Epidermal melanocyte (primary cell): ENCODE measurements at regions not wholly inside any gene's neighbourhood (a gene's known extent, or its start where the extent isn't known, plus 50 kb on each side); places are given as distances from the start of the nearest gene placed in this dataset.
A peak's percentile ranks its signal among the peaks of the same experiment; 100 is the strongest.

ENCODE experiments used
- DNase-seq: peaks from one replicate; pipeline ENCODE4 v3.0.0; 2011; ENCODE audit warnings: low spot score; ENCODE audit not compliant: insufficient read length

DNA sequence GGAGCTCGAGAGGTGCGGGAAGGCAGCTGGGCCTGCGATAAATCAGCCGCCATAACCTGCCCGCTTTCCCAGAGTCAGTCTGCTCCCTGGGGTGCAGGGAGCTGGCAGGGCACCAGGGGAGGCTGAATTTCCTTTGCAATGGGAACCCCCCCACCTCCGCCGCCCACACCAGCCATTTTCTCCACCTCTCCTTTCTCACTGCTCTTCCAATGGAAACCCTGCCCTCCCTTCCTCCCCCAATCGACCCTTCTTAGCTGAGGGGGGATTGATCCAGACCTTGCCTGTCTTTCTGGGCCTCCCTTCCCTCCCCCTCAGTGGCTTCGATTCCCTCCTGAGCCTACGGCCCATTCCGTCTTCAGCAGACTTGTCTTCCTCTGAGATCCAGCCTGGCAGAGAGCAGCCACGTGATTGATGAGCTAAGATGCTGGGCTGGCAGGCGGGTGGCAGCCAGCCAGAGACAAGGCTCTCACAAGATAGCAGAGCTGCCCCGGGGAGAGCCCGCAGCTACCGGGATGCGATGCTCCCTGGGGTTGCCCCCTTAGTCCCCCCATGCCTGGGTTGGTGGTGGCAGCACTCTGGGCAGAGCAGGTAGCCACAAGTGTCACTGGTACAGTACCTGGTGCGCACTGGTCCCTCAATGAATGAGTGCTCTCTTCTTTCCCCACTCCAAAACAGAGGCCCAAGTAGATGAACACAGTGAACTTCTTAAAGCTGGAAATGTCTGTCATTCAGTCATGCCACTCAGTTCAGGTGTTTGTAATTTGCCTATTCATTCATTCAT lies 53.7 kb upstream of the FABP6 start:
- DNase-seq: peak; percentile 50

DNA sequence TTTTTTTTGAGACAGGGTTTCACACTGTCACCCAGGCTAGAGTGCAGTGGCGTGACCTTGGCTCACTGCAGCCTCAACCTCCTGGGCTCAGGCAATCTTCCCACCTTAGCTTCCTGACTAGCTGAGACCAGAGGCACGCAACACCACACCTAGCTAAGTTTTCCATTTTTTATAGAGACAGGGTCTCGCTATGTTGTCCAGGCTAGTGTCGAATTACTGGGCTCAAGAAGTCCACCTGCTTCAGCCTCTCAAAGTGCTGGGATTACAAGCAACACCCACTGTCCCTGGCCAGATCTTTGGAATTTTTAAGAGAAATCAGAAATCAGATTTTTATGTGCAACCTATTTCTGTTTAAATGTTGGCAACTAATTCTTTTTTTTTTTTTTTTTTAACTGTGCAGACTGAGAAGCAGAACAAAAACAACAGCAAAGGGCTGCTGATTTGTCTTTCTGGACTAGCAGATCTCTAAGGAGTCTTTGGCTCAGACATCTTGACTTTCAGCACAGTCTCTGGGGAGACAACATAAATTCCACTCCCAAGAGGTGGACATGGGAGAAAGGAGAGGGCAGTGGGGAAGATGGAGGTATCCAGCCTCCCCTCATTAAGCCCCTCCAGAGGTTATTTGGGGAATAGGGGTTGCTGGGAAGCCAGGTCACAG lies 54.4 kb upstream of the FABP6 start:
- no peak for DNase-seq

DNA sequence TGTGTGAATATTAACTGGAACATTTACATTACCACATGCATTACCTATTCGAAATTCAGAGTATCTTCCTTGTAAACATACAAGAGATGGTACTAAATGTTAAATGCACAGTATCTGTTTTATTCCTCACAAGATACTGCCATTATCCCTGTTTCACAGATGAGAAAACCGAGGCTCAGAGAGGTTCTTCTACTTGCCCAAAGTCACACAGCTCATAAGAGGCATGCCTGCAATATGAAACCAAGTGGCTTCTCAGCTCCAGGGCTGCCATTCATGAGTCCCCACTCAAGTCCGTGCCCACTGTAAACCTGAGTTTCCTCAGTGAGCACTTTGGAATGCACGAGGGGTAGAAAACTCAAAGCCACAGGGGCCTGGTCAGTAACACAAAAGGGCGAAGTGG lies 55.0 kb upstream of the FABP6 start:
- no peak for DNase-seq

DNA sequence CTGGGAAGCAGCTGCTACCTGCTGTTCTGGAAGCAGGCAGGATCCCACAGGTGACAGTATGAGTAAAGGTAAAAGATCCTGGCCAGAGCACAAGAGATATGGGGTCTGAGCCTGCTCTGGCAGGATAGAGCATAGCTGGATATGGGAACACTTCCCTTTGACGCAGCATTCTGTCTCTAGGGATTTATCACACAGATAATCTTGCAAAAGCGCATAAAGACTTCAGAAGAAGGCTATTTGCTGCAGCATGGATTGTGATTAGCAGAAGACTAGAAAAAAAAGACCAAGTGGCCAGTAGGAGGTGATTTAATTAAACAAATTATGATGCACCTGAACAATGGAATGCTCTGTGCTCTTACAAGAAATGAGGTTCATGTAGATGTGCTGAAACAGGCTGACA lies 52.4 kb upstream of the PWWP2A start:
- no peak for DNase-seq

DNA sequence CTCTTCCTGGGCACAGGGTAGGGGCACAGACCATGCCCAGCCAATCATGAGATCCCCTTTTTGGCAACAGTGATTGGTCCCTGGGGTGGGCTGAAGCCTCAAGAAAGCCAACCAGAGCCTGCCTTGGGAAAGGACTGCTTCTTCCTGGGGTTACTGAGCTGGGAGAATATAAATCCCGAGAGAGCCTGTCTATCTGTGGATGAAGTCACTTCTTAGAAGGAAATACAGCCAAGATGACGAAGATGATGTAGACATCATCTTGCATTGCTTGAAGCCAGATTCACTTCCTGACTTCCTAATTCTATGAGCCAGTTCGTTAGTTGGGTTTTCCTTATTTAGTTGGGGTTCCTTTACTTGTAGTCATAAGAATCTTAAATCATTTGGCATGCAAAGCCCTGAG lies 50.1 kb upstream of the PWWP2A start:
- no peak for DNase-seq
